HEK293T (cell line): ENCODE measurements at regions not wholly inside any gene's neighbourhood (a gene's known extent, or its start where the extent isn't known, plus 50 kb on each side); places are given as distances from the start of the nearest gene placed in this dataset.

ENCODE experiments used
- BHLHE40 ChIP-seq: fragments of 450-650 bp; IDR thresholded peaks from 2 replicates; pipeline ENCODE4 v1.6.1; 2016; ENCODE audit warnings: mild to moderate bottlenecking, moderate library complexity, borderline replicate concordance
- FOXM1 ChIP-seq: fragments of 450-650 bp; IDR thresholded peaks from 2 replicates; pipeline ENCODE4 v1.6.1; 2017; ENCODE audit warnings: mild to moderate bottlenecking, borderline replicate concordance

- no peak for TF ChIP-seq FOXM1
- no peak for TF ChIP-seq BHLHE40
Measured at GRCh38 chr12:132397934-132398385, 68.6 kb upstream of the GALNT9 start.
